AG09309 (cell line): ENCODE measurements at regions not wholly inside any gene's neighbourhood (a gene's known extent, or its start where the extent isn't known, plus 50 kb on each side); places are given as distances from the start of the nearest gene placed in this dataset.
"Not testable (repeated sequence)": the region's sequence is repeated elsewhere in the genome, so short reads cannot be mapped to it uniquely, and the experiment has no call there.

ENCODE experiments used
- DNase-seq: peaks from one replicate; pipeline ENCODE4 v3.0.0-alpha.2; 2010; ENCODE audit warnings: low read depth
- H3K4me3 ChIP-seq: 2 replicates; pipeline ENCODE4 v1.5.1; 2011; ENCODE audit warnings: mild to moderate bottlenecking, low read depth, low read length, moderate library complexity; ENCODE audit not compliant: control insufficient read depth
- TF ChIP-seq, protein P1 (sequence below): IDR thresholded peaks from 2 replicates; pipeline ENCODE4 v1.5.1; 2011; ENCODE audit warnings: mild to moderate bottlenecking, low read depth, low read length, inconsistent platforms; ENCODE audit not compliant: insufficient read depth, control insufficient read depth; ENCODE audit errors: missing control alignments

DNA sequence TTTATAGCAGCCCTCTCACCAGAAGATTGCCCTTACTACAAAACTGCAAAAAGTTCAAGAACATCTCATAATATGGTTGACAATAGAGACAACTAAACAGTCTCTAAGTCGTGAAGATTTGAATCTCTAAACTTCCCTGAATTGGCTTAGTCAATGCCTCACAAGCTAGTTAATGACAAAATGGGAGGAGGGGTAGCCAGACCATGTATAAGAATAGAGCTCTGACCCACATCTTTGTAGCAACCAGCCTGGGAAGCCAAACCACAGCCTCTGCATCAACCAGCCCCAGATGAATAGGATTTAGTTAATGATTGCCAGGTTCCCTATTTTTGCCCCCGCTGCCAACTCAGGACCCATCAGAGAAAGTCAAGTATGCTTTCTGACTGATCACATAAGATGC, 1265.9 kb upstream of the PCDH10 start:
- H3K4me3 ChIP-seq, DNase-seq: not testable (repeated sequence)

DNA sequence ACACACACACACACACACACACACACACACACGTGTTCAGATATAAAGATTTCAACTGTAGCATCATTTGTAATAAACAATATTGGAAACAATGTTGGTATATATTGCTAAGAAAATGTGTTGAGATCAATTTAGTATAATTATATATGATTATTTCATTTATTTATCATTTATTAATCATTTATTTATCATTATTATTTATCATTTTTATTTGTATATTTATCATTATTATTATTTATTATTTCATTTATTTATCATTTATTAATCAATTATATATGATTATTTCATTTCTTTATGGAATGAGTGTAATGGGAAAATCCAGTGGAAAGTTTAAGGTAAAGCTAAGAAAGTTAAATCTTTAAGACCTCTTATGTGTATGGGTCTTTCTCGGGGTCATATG, 1223.4 kb upstream of the PCDH10 start:
- DNase-seq, H3K4me3 ChIP-seq: not testable (repeated sequence)

DNA sequence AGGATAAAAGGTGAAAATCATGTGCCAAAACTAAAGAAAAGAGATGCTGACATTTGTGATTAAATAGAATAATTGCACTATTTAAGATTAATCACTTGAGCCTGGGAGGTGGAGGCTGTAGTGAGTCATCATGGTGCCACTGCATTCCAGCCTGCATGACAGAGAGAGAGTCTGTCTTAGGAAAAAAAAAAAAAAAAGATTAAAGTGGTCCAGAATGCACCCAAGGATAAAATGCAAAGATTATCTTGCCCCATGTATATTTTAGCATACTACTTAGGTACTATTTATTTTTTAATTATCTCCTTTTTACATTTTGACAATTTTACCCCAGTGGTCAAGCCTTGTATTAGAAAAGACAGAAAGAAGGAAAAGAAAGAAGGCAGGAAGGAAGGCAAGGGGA, 1181.4 kb upstream of the PCDH10 start:
- not testable (repeated sequence) for H3K4me3 ChIP-seq, DNase-seq

GRCh38 chr4:131974730-131975129, 1174.4 kb upstream of the PCDH10 start:
- no peak overlapping the region for H3K4me3 ChIP-seq
- DNase-seq, result no peak
- TF ChIP-seq, protein P1, sequence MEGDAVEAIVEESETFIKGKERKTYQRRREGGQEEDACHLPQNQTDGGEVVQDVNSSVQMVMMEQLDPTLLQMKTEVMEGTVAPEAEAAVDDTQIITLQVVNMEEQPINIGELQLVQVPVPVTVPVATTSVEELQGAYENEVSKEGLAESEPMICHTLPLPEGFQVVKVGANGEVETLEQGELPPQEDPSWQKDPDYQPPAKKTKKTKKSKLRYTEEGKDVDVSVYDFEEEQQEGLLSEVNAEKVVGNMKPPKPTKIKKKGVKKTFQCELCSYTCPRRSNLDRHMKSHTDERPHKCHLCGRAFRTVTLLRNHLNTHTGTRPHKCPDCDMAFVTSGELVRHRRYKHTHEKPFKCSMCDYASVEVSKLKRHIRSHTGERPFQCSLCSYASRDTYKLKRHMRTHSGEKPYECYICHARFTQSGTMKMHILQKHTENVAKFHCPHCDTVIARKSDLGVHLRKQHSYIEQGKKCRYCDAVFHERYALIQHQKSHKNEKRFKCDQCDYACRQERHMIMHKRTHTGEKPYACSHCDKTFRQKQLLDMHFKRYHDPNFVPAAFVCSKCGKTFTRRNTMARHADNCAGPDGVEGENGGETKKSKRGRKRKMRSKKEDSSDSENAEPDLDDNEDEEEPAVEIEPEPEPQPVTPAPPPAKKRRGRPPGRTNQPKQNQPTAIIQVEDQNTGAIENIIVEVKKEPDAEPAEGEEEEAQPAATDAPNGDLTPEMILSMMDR, result no peak

- DNase-seq, H3K4me3 ChIP-seq: not testable (repeated sequence)
Observed at GRCh38 chr4:131975276-131976132, 1173.6 kb upstream of the PCDH10 start.

GRCh38 chr4:131976133-131977002, 1172.7 kb upstream of the PCDH10 start:
- not testable (repeated sequence) for H3K4me3 ChIP-seq, DNase-seq

GRCh38 chr4:131978120-131978519, 1171.0 kb upstream of the PCDH10 start:
- TF ChIP-seq, protein P1, result no peak

DNA sequence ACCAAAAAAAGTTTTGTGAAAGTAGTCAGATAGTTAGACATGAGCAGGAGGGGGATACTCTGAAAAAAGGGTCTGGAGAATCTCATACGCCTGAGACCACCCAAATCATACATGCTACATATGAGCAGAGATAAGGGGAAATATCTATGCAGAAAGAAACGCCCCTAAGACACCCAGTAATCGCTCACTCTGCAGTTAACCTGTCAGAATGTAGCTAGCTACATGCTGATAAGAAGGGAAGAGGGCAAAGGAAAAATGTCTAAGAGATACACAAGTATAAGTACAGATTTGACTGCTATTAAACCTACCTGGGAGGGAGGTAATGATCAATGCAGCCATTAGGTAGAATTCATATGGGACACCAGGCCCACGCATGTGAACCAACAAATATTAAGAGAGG, 1159.5 kb upstream of the PCDH10 start:
- TF ChIP-seq, protein P1, result no peak
- no peak for DNase-seq
- H3K4me3 ChIP-seq, result no peak overlapping the region

More at GRCh38 chr4:131978120-131978519, 1171.0 kb upstream of the PCDH10 start:
- no peak overlapping the region for H3K4me3 ChIP-seq
- DNase-seq, result no peak

DNA sequence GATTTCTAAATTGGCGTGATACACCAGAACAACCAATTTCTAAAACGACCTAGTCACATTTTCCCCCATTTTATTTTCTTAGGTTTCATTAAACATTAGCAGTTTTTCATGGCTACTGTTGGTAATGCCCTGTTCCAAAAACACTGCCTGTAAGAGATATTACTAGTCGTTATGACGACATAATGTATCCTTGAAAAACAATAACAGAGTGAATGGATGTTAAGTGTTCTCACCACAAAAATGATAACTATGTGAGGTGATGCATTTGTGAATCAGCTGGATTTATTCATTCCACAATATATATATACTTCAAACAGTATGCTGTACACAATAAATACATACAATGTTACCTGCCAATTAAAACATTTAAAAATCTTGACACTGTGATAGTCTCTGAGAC, 1147.6 kb upstream of the PCDH10 start:
- no peak for DNase-seq
- TF ChIP-seq, protein P1, result no peak

More for the DNA sequence above, 1147.6 kb upstream of the PCDH10 start:
- no peak overlapping the region for H3K4me3 ChIP-seq
